ENCODE measurements at regions not wholly inside any gene's neighbourhood (a gene's known extent, or its start where the extent isn't known, plus 50 kb on each side); places are given as distances from the start of the nearest gene placed in this dataset.
"Not testable (repeated sequence)": the region's sequence is repeated elsewhere in the genome, so short reads cannot be mapped to it uniquely, and the experiment has no call there.

DNA sequence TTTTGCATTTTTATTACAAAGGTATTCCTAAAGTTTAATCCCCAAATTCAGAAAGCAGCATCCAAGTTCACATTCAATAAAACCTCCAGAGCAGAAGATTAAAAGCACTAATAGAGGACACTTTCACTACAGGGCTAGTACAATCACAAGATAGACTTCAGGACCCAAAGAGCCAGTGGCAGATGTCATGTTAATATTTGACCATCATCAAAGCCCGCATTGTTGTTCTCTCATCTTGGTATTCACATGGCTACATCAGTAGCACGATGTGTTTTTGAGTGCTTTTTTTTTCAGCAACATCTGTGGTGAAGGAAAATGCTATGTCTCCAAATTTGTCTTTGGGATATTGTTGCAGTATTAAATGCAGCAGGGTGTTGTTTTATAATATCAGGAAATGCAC is 134.3 kb downstream of the ARL4A start:
- H3K9me3 ChIP-seq (ENCODE audit: low read depth, low read length): no peaks in the 10 kb centered on the region
- TF ChIP-seq POLR2AphosphoS5 (IDR thresholded peaks at IDR 0.05; ENCODE audit: borderline replicate concordance, low read depth, low read length) (no peak), EZH2 (IDR thresholded peaks at IDR 0.05) (no peak), FOXP2 (optimal IDR thresholded peaks at IDR 0.05; ENCODE audit: control extremely low read depth, extremely low read length, insufficient read depth) (no peak)
- H3K9ac ChIP-seq (ENCODE audit: insufficient read length): no peak overlapping the region
- H3K36me3 ChIP-seq (ENCODE audit: insufficient read depth, low read length): no peaks in the 10 kb centered on the region
- no peak for DNase-seq (ENCODE audit: low read depth, low spot score)
- no peak overlapping the region for H3K27ac ChIP-seq
- no peak overlapping the region for H3K4me3 ChIP-seq

DNA sequence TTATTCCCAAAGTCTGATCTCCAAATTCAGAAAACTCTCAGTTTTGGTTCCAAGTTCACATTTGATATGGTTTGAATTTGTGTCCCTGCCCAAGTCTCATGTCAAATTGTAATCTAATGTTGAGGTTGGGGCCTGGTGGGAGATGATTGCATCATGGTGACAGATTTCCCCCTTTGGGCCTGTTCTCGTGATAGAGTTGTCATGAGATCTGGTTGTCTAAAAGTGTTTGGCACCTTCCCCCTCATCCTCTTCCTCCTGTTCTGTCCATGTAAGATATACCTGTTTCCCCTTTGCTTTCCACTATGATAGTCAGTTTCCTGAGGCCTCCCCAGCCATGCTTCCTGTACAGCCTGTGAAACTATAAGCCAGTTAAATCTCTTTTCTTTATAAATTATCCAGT is 138.6 kb downstream of the ARL4A start:
- Histone ChIP-seq H3K36me3 (ENCODE audit: insufficient read depth, low read length) (no peaks in the 10 kb centered on the region), H3K27ac (no peak overlapping the region), H3K9ac (ENCODE audit: insufficient read length) (no peak overlapping the region), H3K9me3 (ENCODE audit: low read depth, low read length) (no peaks in the 10 kb centered on the region), H3K4me3 (no peak overlapping the region)
- DNase-seq (ENCODE audit: low read depth, low spot score): no peak
- TF ChIP-seq FOXP2 (optimal IDR thresholded peaks at IDR 0.05; ENCODE audit: control extremely low read depth, extremely low read length, insufficient read depth) (no peak), POLR2AphosphoS5 (IDR thresholded peaks at IDR 0.05; ENCODE audit: borderline replicate concordance, low read depth, low read length) (no peak), EZH2 (IDR thresholded peaks at IDR 0.05) (no peak)

- no peak for TF ChIP-seq FOXP2 (optimal IDR thresholded peaks at IDR 0.05; ENCODE audit: control extremely low read depth, extremely low read length, insufficient read depth)
- TF ChIP-seq EZH2 (IDR thresholded peaks at IDR 0.05): no peak
- TF ChIP-seq POLR2AphosphoS5 (IDR thresholded peaks at IDR 0.05; ENCODE audit: borderline replicate concordance, low read depth, low read length): no peak
- Histone ChIP-seq H3K4me3 (no peak overlapping the region), H3K27ac (no peak overlapping the region), H3K36me3 (ENCODE audit: insufficient read depth, low read length) (no peaks in the 10 kb centered on the region), H3K9ac (ENCODE audit: insufficient read length) (no peak overlapping the region), H3K9me3 (ENCODE audit: low read depth, low read length) (no peaks in the 10 kb centered on the region)
- DNase-seq (ENCODE audit: low read depth, low spot score): no peak
Measured at GRCh38 chr7:12827219-12827821, 139.9 kb downstream of the ARL4A start.

- H3K9me3 ChIP-seq (ENCODE audit: low read depth, low read length): no peaks in the 10 kb centered on the region
- no peaks in the 10 kb centered on the region for H3K36me3 ChIP-seq (ENCODE audit: insufficient read depth, low read length)
- no peak overlapping the region for H3K27ac ChIP-seq
- no peak overlapping the region for H3K4me3 ChIP-seq
- TF ChIP-seq POLR2AphosphoS5 (IDR thresholded peaks at IDR 0.05; ENCODE audit: borderline replicate concordance, low read depth, low read length) (no peak), FOXP2 (optimal IDR thresholded peaks at IDR 0.05; ENCODE audit: control extremely low read depth, extremely low read length, insufficient read depth) (no peak), EZH2 (IDR thresholded peaks at IDR 0.05) (no peak)
- H3K9ac ChIP-seq (ENCODE audit: insufficient read length): no peak overlapping the region
- no peak for DNase-seq (ENCODE audit: low read depth, low spot score)
Measured at GRCh38 chr7:12827920-12828319, 140.5 kb downstream of the ARL4A start.

DNA sequence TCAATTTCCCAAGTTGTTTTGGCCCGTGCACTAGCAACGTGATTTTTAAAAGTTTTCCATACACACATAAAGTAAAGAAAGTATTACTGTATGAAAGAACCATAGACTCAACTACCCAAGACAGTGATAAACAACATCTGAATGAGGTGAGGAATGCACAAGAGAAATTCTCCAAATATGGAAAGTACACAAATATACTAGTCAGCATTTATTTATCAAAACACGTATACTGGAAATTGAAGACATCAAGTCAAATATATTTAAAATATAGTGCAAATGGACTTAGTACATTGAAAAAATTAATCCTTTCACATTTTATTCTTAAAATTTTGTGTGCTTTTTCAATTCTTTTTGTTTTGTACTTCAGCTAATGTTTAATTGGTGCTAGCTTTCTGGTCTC is 143.6 kb downstream of the ARL4A start:
- no peak for TF ChIP-seq EZH2 (IDR thresholded peaks at IDR 0.05)
- no peak for TF ChIP-seq POLR2AphosphoS5 (IDR thresholded peaks at IDR 0.05; ENCODE audit: borderline replicate concordance, low read depth, low read length)
- TF ChIP-seq FOXP2 (optimal IDR thresholded peaks at IDR 0.05; ENCODE audit: control extremely low read depth, extremely low read length, insufficient read depth): no peak
- no peaks in the 10 kb centered on the region for H3K9me3 ChIP-seq (ENCODE audit: low read depth, low read length)
- H3K36me3 ChIP-seq (ENCODE audit: insufficient read depth, low read length): no peaks in the 10 kb centered on the region
- H3K27ac ChIP-seq: no peak overlapping the region
- no peak overlapping the region for H3K9ac ChIP-seq (ENCODE audit: insufficient read length)
- H3K4me3 ChIP-seq: no peak overlapping the region
- DNase-seq (ENCODE audit: low read depth, low spot score): no peak

DNA sequence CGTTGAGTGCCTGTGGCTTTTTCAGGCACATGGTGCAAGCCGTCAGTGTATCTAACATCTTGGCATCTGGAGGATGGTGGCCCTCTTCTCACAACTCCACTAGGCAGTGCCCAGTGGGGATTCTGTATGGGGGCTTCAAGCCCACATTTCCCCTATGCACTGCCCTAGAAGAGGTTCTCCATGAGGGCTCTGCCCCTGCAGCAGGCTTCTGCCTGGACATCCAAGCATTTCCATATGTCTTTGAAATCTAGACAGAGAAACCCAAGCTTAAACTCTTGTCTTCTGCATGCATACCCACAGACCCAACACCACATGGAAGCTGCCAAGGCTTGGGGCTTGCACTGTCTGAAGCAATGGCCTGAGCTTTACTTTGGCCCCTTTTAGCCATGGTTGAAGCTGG is 146.4 kb downstream of the ARL4A start:
- H3K36me3 ChIP-seq (ENCODE audit: insufficient read depth, low read length): no peaks in the 10 kb centered on the region
- no peak overlapping the region for H3K9ac ChIP-seq (ENCODE audit: insufficient read length)
- no peak for DNase-seq (ENCODE audit: low read depth, low spot score)
- no peak overlapping the region for H3K4me3 ChIP-seq
- TF ChIP-seq FOXP2 (optimal IDR thresholded peaks at IDR 0.05; ENCODE audit: control extremely low read depth, extremely low read length, insufficient read depth): no peak
- no peak for TF ChIP-seq POLR2AphosphoS5 (IDR thresholded peaks at IDR 0.05; ENCODE audit: borderline replicate concordance, low read depth, low read length)
- TF ChIP-seq EZH2 (IDR thresholded peaks at IDR 0.05): no peak
- H3K27ac ChIP-seq: no peak overlapping the region
- H3K9me3 ChIP-seq (ENCODE audit: low read depth, low read length): no peaks in the 10 kb centered on the region

DNA sequence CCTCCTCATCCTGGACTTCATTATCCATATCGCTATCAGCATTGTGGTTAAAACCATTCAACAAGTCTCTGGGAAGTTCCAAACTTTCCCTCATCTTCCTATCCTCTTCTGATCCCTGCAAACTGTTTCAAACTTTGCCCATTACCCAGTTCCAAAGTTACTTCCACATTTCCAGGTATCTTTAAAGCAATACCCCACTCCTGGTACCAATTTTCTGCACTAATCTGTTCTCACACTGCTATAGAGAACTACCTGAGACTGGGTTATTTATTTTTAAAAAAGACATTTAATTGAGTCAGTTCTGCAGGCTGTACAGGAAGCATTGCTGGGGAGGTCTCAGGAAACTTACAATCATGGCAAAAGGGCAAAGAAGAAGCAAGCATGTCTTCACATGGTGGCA is 147.3 kb downstream of the ARL4A start:
- no peak for TF ChIP-seq POLR2AphosphoS5 (IDR thresholded peaks at IDR 0.05; ENCODE audit: borderline replicate concordance, low read depth, low read length)
- no peak for TF ChIP-seq FOXP2 (optimal IDR thresholded peaks at IDR 0.05; ENCODE audit: control extremely low read depth, extremely low read length, insufficient read depth)
- no peak for TF ChIP-seq EZH2 (IDR thresholded peaks at IDR 0.05)
- Histone ChIP-seq H3K4me3 (no peak overlapping the region), H3K27ac (no peak overlapping the region), H3K9me3 (ENCODE audit: low read depth, low read length) (no peaks in the 10 kb centered on the region), H3K36me3 (ENCODE audit: insufficient read depth, low read length) (no peaks in the 10 kb centered on the region), H3K9ac (ENCODE audit: insufficient read length) (no peak overlapping the region)
- DNase-seq (ENCODE audit: low read depth, low spot score): no peak

DNA sequence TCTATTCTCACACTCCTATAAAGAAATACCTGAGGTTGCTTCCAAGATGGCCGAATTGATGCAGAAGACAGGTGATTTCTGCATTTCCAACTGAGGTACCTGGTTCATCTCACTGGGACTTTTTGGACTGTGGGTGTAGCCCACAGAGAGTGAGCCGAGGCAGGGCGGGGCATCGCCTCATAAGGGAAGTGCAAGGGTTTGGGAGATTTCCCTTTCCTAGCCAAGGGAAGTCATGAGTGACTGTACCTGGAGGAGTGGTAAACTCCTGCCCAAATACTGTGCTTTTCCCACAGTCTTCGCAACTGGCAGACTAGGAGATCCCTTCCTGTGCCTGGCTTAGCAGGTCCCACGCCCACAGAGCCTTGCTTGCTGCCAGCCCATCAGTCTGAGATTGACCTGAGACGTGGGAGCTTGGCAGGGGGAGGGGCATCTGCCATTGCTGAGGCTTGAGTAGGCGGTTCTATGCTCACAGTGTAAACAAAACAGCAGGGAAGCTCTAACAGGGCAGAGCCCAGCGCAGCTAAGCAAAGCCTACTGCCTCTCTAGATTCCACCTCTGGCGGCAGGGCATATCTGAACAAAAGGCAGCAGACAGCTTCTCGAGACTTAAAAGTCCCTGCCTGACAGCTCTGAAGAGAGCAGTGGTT is 152.2 kb downstream of the ARL4A start:
- no peaks in the 10 kb centered on the region for H3K36me3 ChIP-seq (ENCODE audit: insufficient read depth, low read length)
- TF ChIP-seq EZH2 (IDR thresholded peaks at IDR 0.05) (no peak), POLR2AphosphoS5 (IDR thresholded peaks at IDR 0.05; ENCODE audit: borderline replicate concordance, low read depth, low read length) (no peak), FOXP2 (optimal IDR thresholded peaks at IDR 0.05; ENCODE audit: control extremely low read depth, extremely low read length, insufficient read depth) (no peak)
- H3K4me3 ChIP-seq: no peak overlapping the region
- no peak overlapping the region for H3K27ac ChIP-seq
- no peaks in the 10 kb centered on the region for H3K9me3 ChIP-seq (ENCODE audit: low read depth, low read length)
- no peak for DNase-seq (ENCODE audit: low read depth, low spot score)
- no peak overlapping the region for H3K9ac ChIP-seq (ENCODE audit: insufficient read length)

GRCh38 chr7:12844732-12845131 is 157.3 kb downstream of the ARL4A start:
- H3K9me3 ChIP-seq (ENCODE audit: low read depth, low read length); DNase-seq (ENCODE audit: low read depth, low spot score); H3K4me3 ChIP-seq; H3K36me3 ChIP-seq (ENCODE audit: insufficient read depth, low read length); H3K27ac ChIP-seq; H3K9ac ChIP-seq (ENCODE audit: insufficient read length): not testable (repeated sequence)
